ENCODE measurements at regions not wholly inside any gene's neighbourhood (a gene's known extent, or its start where the extent isn't known, plus 50 kb on each side); places are given as distances from the start of the nearest gene placed in this dataset.
"Not testable (repeated sequence)": the region's sequence is repeated elsewhere in the genome, so short reads cannot be mapped to it uniquely, and the experiment has no call there.

DNA sequence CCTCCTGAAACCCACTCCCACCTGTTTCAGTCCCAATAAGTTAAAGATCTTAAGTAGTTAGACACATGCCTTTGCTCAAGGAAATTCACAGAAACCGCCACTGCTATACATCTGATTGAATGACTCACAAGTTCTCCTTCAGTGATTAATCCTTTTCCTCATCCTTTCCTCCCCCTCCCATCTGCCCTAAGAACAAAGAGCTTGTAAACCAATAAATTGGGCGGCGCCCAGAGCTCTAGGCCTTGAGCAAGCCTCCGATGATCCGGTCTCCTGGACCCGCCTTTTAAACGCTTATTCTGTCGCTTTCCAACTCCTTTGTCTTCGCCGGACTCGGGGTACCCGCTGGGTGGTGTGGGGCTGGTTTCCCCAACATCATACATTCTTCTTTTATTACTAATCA lies 104.9 kb downstream of the TRAM1L1 start:
- not testable (repeated sequence) for H2AFZ ChIP-seq (ENCODE audit: low read depth, low read length); DNase-seq; H2BK120ac ChIP-seq (ENCODE audit: low read depth, low read length); H3K4ac ChIP-seq (ENCODE audit: low read depth in 1 of 2, low read length in 2 of 2); H3K23ac ChIP-seq (ENCODE audit: low read length in 2 of 2); H3K4me2 ChIP-seq (ENCODE audit: low read length, poor library complexity, severe bottlenecking); H2BK15ac ChIP-seq (ENCODE audit: low read depth, poor library complexity, severe bottlenecking); H3K27ac ChIP-seq (ENCODE audit: low read length, poor library complexity, severe bottlenecking); H3K14ac ChIP-seq (ENCODE audit: low read length in 2 of 2); H3K36me3 ChIP-seq (ENCODE audit: control insufficient read depth in 1 of 2, insufficient read depth in 2 of 2, low read depth in 1 of 2, low read length in 2 of 2); H2BK5ac ChIP-seq (ENCODE audit: low read depth, low read length, poor library complexity, severe bottlenecking); H4K8ac ChIP-seq (ENCODE audit: low read length); H3K79me1 ChIP-seq (replicated peaks; ENCODE audit: low read length, poor library complexity, severe bottlenecking); H3K9me3 ChIP-seq (ENCODE audit: control insufficient read depth, low read length); H3K4me1 ChIP-seq (ENCODE audit: control insufficient read depth, insufficient read depth, low read depth, low read length); H3K18ac ChIP-seq (ENCODE audit: low read depth in 1 of 2, low read length in 2 of 2); H3K9ac ChIP-seq (ENCODE audit: low read length); H3K27me3 ChIP-seq (ENCODE audit: control insufficient read depth in 1 of 2, insufficient read depth in 1 of 2, low read length in 2 of 2); H3K4me3 ChIP-seq (ENCODE audit: insufficient read depth in 1 of 2, low read depth in 1 of 2, low read length in 2 of 2); H4K91ac ChIP-seq (ENCODE audit: low read length); H2BK12ac ChIP-seq (ENCODE audit: low read length in 2 of 2); H2AK5ac ChIP-seq (ENCODE audit: low read length, severe bottlenecking)
- WGBS = 90% methylated on average over 6 of the region's 12 CpGs

DNA sequence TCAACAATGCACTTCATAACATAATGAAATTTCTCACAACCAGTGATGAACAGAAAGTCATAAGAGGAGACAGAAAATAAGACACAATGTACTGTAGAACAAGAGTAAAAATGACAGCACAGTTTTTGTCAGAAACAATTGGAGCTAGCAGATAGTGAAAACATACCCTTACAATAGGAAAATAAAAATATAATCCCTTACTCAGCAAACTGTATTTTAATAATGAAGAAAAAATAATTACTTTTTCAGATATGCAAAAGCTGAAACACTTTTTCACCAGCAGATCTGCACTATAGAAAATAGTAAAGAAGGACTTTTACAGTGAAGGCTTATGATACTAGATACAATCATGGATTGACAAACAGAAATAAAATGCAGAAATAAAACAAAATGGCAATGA lies 126.3 kb downstream of the TRAM1L1 start:
- no peak overlapping the region for H2AFZ ChIP-seq (ENCODE audit: low read depth, low read length)
- H2BK15ac ChIP-seq (ENCODE audit: low read depth, poor library complexity, severe bottlenecking) = no peak overlapping the region
- no peaks in the 10 kb centered on the region for H3K79me1 ChIP-seq (replicated peaks; ENCODE audit: low read length, poor library complexity, severe bottlenecking)
- H2BK5ac ChIP-seq (ENCODE audit: low read depth, low read length, poor library complexity, severe bottlenecking) = no peak overlapping the region
- H3K14ac ChIP-seq (ENCODE audit: low read length in 2 of 2) = no peak overlapping the region
- H2BK120ac ChIP-seq (ENCODE audit: low read depth, low read length) = no peak overlapping the region
- no peak overlapping the region for H3K9ac ChIP-seq (ENCODE audit: low read length)
- H3K4me2 ChIP-seq (ENCODE audit: low read length, poor library complexity, severe bottlenecking) = no peak overlapping the region
- H3K23ac ChIP-seq (ENCODE audit: low read length in 2 of 2) = no peak overlapping the region
- no peak overlapping the region for H2BK12ac ChIP-seq (ENCODE audit: low read length in 2 of 2)
- H3K4ac ChIP-seq (ENCODE audit: low read depth in 1 of 2, low read length in 2 of 2) = no peak overlapping the region
- H2AK5ac ChIP-seq (ENCODE audit: low read length, severe bottlenecking) = no peak overlapping the region
- H3K27ac ChIP-seq (ENCODE audit: low read length, poor library complexity, severe bottlenecking) = no peak overlapping the region
- H3K4me3 ChIP-seq (ENCODE audit: insufficient read depth in 1 of 2, low read depth in 1 of 2, low read length in 2 of 2) = no peak overlapping the region
- no peak for DNase-seq
- H3K4me1 ChIP-seq (ENCODE audit: control insufficient read depth, insufficient read depth, low read depth, low read length) = no peaks in the 10 kb centered on the region
- no peaks in the 10 kb centered on the region for H3K27me3 ChIP-seq (ENCODE audit: control insufficient read depth in 1 of 2, insufficient read depth in 1 of 2, low read length in 2 of 2)
- H3K9me3 ChIP-seq (ENCODE audit: control insufficient read depth, low read length) = peaks cover 15% of the 10 kb centered on the region
- no peaks in the 10 kb centered on the region for H3K36me3 ChIP-seq (ENCODE audit: control insufficient read depth in 1 of 2, insufficient read depth in 2 of 2, low read depth in 1 of 2, low read length in 2 of 2)
- no peak overlapping the region for H4K91ac ChIP-seq (ENCODE audit: low read length)
- no peak overlapping the region for H4K8ac ChIP-seq (ENCODE audit: low read length)
- no peak overlapping the region for H3K18ac ChIP-seq (ENCODE audit: low read depth in 1 of 2, low read length in 2 of 2)

DNA sequence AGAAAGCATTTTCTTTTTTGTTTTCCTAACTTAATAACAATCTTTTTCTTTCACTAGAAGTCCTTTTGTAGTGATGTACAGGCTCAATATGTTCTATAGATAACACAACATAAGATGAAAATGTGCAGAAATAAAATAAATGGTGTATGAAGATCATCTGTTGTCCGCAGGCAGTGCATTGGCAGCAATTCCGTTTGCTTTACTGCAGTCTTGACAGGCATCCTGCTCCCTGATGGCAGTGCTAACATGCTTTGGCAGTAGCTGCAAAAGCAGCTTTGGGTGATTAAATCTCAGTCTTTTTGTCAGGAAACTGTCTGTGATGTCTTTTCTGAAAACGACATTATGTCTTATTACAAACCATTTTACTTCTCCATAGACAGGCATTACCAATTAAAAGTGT lies 131.4 kb downstream of the TRAM1L1 start:
- Histone ChIP-seq H3K27me3 (ENCODE audit: control insufficient read depth in 1 of 2, insufficient read depth in 1 of 2, low read length in 2 of 2) (no peaks in the 10 kb centered on the region), H3K4me3 (ENCODE audit: insufficient read depth in 1 of 2, low read depth in 1 of 2, low read length in 2 of 2) (no peak overlapping the region), H3K18ac (ENCODE audit: low read depth in 1 of 2, low read length in 2 of 2) (no peak overlapping the region), H3K27ac (ENCODE audit: low read length, poor library complexity, severe bottlenecking) (no peak overlapping the region), H2BK12ac (ENCODE audit: low read length in 2 of 2) (no peak overlapping the region), H3K14ac (ENCODE audit: low read length in 2 of 2) (no peak overlapping the region), H3K4me1 (ENCODE audit: control insufficient read depth, insufficient read depth, low read depth, low read length) (no peaks in the 10 kb centered on the region), H3K9ac (ENCODE audit: low read length) (no peak overlapping the region), H3K9me3 (ENCODE audit: control insufficient read depth, low read length) (peaks cover 13% of the 10 kb centered on the region), H3K4ac (ENCODE audit: low read depth in 1 of 2, low read length in 2 of 2) (no peak overlapping the region), H3K79me1 (replicated peaks; ENCODE audit: low read length, poor library complexity, severe bottlenecking) (no peaks in the 10 kb centered on the region), H3K36me3 (ENCODE audit: control insufficient read depth in 1 of 2, insufficient read depth in 2 of 2, low read depth in 1 of 2, low read length in 2 of 2) (no peaks in the 10 kb centered on the region), H2BK15ac (ENCODE audit: low read depth, poor library complexity, severe bottlenecking) (no peak overlapping the region), H2BK5ac (ENCODE audit: low read depth, low read length, poor library complexity, severe bottlenecking) (no peak overlapping the region), H4K8ac (ENCODE audit: low read length) (no peak overlapping the region), H3K4me2 (ENCODE audit: low read length, poor library complexity, severe bottlenecking) (no peak overlapping the region), H2AFZ (ENCODE audit: low read depth, low read length) (no peak overlapping the region), H3K23ac (ENCODE audit: low read length in 2 of 2) (no peak overlapping the region), H2AK5ac (ENCODE audit: low read length, severe bottlenecking) (no peak overlapping the region), H2BK120ac (ENCODE audit: low read depth, low read length) (no peak overlapping the region), H4K91ac (ENCODE audit: low read length) (no peak overlapping the region)
- WGBS = 60% methylated on average over 2 of the region's 3 CpGs
- DNase-seq = no peak

DNA sequence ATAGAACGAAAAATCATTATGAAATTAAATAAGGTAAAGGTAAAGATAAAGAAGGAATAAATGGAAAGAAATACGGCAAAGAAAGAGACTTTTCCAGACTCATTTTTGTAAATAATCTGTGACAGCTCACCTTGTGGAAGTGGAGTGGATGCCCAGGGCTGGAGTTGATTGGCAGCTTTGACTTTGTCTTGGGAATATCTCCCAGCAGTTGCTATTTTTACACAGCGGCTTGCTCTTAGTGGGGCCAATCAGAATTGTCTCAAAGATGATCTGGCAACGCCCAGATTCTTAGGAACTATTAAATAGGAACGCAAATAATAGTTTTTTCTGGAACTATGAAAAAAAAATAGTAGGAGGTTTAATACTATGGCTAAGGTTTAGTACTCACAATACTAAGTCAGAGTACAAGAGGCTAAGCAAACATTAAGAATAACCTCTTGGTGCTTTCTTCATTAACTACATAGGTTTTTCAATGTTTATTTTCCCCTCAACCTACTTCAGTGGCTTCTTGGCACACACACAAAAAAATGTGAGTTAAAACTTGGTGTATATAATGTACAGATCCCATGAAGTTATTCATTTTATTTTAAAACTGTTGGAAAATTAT lies 132.7 kb downstream of the TRAM1L1 start:
- Histone ChIP-seq H3K4me2 (ENCODE audit: low read length, poor library complexity, severe bottlenecking) (no peak overlapping the region), H3K36me3 (ENCODE audit: control insufficient read depth in 1 of 2, insufficient read depth in 2 of 2, low read depth in 1 of 2, low read length in 2 of 2) (no peaks in the 10 kb centered on the region), H3K79me1 (replicated peaks; ENCODE audit: low read length, poor library complexity, severe bottlenecking) (no peaks in the 10 kb centered on the region), H4K91ac (ENCODE audit: low read length) (no peak overlapping the region), H2AFZ (ENCODE audit: low read depth, low read length) (no peak overlapping the region), H3K27me3 (ENCODE audit: control insufficient read depth in 1 of 2, insufficient read depth in 1 of 2, low read length in 2 of 2) (no peaks in the 10 kb centered on the region), H3K27ac (ENCODE audit: low read length, poor library complexity, severe bottlenecking) (no peak overlapping the region), H3K23ac (ENCODE audit: low read length in 2 of 2) (no peak overlapping the region), H2BK12ac (ENCODE audit: low read length in 2 of 2) (no peak overlapping the region), H4K8ac (ENCODE audit: low read length) (no peak overlapping the region), H3K14ac (ENCODE audit: low read length in 2 of 2) (no peak overlapping the region), H2BK120ac (ENCODE audit: low read depth, low read length) (no peak overlapping the region), H2BK5ac (ENCODE audit: low read depth, low read length, poor library complexity, severe bottlenecking) (no peak overlapping the region), H3K18ac (ENCODE audit: low read depth in 1 of 2, low read length in 2 of 2) (no peak overlapping the region), H3K9ac (ENCODE audit: low read length) (no peak overlapping the region), H2BK15ac (ENCODE audit: low read depth, poor library complexity, severe bottlenecking) (no peak overlapping the region), H3K9me3 (ENCODE audit: control insufficient read depth, low read length) (peaks cover 11% of the 10 kb centered on the region), H3K4me1 (ENCODE audit: control insufficient read depth, insufficient read depth, low read depth, low read length) (no peaks in the 10 kb centered on the region), H2AK5ac (ENCODE audit: low read length, severe bottlenecking) (no peak overlapping the region), H3K4me3 (ENCODE audit: insufficient read depth in 1 of 2, low read depth in 1 of 2, low read length in 2 of 2) (no peak overlapping the region), H3K4ac (ENCODE audit: low read depth in 1 of 2, low read length in 2 of 2) (no peak overlapping the region)
- no peak for DNase-seq
- WGBS = 88% methylated on average over 4 of the region's 5 CpGs
